ENCODE measurements at regions not wholly inside any gene's neighbourhood (a gene's known extent, or its start where the extent isn't known, plus 50 kb on each side); places are given as distances from the start of the nearest gene placed in this dataset.

GRCh38 chr18:22486667-22487066 is 69.0 kb upstream of the CTAGE1 start:
- ATAC-seq (no peak), DNase-seq (ENCODE audit: low read depth, low spot score) (no peak), FAIRE-seq (no peak)
- no peaks in the 10 kb centered on the region for H3K79me2 ChIP-seq (ENCODE audit: control insufficient read depth, insufficient read depth, low read length)
- H2AFZ ChIP-seq (ENCODE audit: control insufficient read depth, low read depth, low read length): no peak overlapping the region
- H3K4me3 ChIP-seq: no peak overlapping the region
- ChIA-PET POLR2A (no interaction called here), SMC1A (ENCODE audit: uncharacterized antibody, unreplicated experiment) (no interaction called here), CTCF (no interaction called here), RAD21 (ENCODE audit: unreplicated experiment) (interaction anchor here (1.2 kb wide), 1 partner anchor 217 kb away, joined by 3 read pairs; no protein-coding TSS in a partner anchor)
- in situ Hi-C loops (cut with MboI): no loop called here
- H3K36me3 ChIP-seq (ENCODE audit: control insufficient read depth in 2 of 2, insufficient read depth in 2 of 2, low read length in 1 of 2): no peaks in the 10 kb centered on the region
- intact Hi-C loops (cut with micrococcal nuclease; ENCODE audit: unreplicated experiment): no loop called here
- H4K20me1 ChIP-seq (ENCODE audit: control insufficient read depth, insufficient read depth): no peaks in the 10 kb centered on the region
- WGBS (ENCODE audit: insufficient coverage, insufficient replicate concordance, low lambda C conversion rate, missing lambda C conversion rate): 0% methylated on average over 1 of the region's 1 CpG
- no peak overlapping the region for H3K4me2 ChIP-seq (ENCODE audit: control insufficient read depth, insufficient read depth)
- no peak overlapping the region for H3K9ac ChIP-seq (ENCODE audit: control insufficient read depth, insufficient read depth, low read length)
- H3K4me1 ChIP-seq (ENCODE audit: control insufficient read depth, insufficient read depth, low read length): no peaks in the 10 kb centered on the region
- H3K27me3 ChIP-seq (replicated peaks in 1 of 2; ENCODE audit: control insufficient read depth in 2 of 2, insufficient read depth in 2 of 2, low read length in 1 of 2): no peaks in the 10 kb centered on the region
- BruUV-seq (replicated peaks): no TSS peak
- no peaks in the 10 kb centered on the region for H3K9me3 ChIP-seq (replicated peaks; ENCODE audit: control insufficient read depth, insufficient read depth, low read length)
- no peak overlapping the region for H3K27ac ChIP-seq (ENCODE audit: control insufficient read depth, insufficient read depth)
- no peak for TF ChIP-seq POLR2A (IDR thresholded peaks at IDR 0.05; ENCODE audit: low read depth, low read length)
- TF ChIP-seq MTA3 (IDR thresholded peaks at IDR 0.05; ENCODE audit: borderline replicate concordance, low read length): no peak
- TF ChIP-seq REST (IDR thresholded peaks at IDR 0.05; ENCODE audit: low read depth, low read length): no peak
- no peak for TF ChIP-seq KLF5 (IDR thresholded peaks at IDR 0.05; ENCODE audit: partially characterized antibody)
- no peak for TF ChIP-seq MAX (IDR thresholded peaks at IDR 0.05; ENCODE audit: low read depth, low read length)
- TF ChIP-seq ZBTB40 (IDR thresholded peaks at IDR 0.05; ENCODE audit: borderline replicate concordance): no peak
- no peak for TF ChIP-seq FOS (IDR thresholded peaks at IDR 0.05; ENCODE audit: borderline replicate concordance, extremely low read depth, insufficient read length)
- no peak for TF ChIP-seq ZBTB33 (IDR thresholded peaks at IDR 0.05)
- TF ChIP-seq EED (IDR thresholded peaks at IDR 0.05; ENCODE audit: low read depth): no peak
- no peak for TF ChIP-seq NR2C2 (IDR thresholded peaks at IDR 0.05; ENCODE audit: borderline replicate concordance, control insufficient read depth, insufficient read length, low read depth)
- TF ChIP-seq PBX3 (IDR thresholded peaks at IDR 0.05; ENCODE audit: insufficient replicate concordance, low read depth, low read length): no peak
- TF ChIP-seq CBX3 (IDR thresholded peaks at IDR 0.05; ENCODE audit: borderline replicate concordance, low read depth): no peak
- TF ChIP-seq NRF1 (conservative IDR thresholded peaks at IDR 0.05; ENCODE audit: low read depth, low read length): no peak
- TF ChIP-seq SP1 (IDR thresholded peaks at IDR 0.05; ENCODE audit: low read depth, low read length): no peak
- no peak for TF ChIP-seq GABPA (IDR thresholded peaks at IDR 0.05; ENCODE audit: low read depth)

Measured in GM12878 (cell line).